PFSK-1 (cell line): ENCODE measurements at regions not wholly inside any gene's neighbourhood (a gene's known extent, or its start where the extent isn't known, plus 50 kb on each side); places are given as distances from the start of the nearest gene placed in this dataset.

Source experiments
- POLR2AphosphoS5 ChIP-seq: IDR thresholded peaks from 2 replicates; pipeline ENCODE4 v1.6.1; 2012; ENCODE audit warnings: low read depth, mild to moderate bottlenecking, control low read depth, low read length, moderate library complexity
- SIN3A ChIP-seq: IDR thresholded peaks from 2 replicates; pipeline ENCODE4 v1.6.1; 2012; ENCODE audit warnings: mild to moderate bottlenecking, low read length, moderate library complexity, borderline replicate concordance; ENCODE audit not compliant: insufficient read depth

DNA sequence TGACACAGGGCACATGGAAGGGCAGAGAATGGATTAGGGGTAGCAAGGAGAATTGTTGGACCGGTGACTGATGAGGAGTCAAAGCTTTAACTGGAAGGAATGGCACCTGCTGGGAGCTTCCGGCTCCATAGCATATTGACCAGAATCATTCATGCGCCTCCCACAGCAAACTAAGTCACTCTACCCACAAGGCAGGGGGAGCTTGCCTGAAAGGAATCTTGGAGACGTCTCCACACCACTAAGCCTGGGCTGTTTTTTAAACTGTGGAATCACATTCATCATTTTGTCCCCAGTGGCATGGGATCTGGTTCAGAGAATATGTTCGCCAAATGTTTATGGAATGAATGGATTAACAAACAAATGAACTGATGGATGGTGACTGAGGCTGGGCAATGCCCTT lies 57.0 kb upstream of the ITGA11 start:
- TF ChIP-seq SIN3A (no peak), POLR2AphosphoS5 (no peak)
